ENCODE measurements at regions not wholly inside any gene's neighbourhood (a gene's known extent, or its start where the extent isn't known, plus 50 kb on each side); places are given as distances from the start of the nearest gene placed in this dataset.

DNA sequence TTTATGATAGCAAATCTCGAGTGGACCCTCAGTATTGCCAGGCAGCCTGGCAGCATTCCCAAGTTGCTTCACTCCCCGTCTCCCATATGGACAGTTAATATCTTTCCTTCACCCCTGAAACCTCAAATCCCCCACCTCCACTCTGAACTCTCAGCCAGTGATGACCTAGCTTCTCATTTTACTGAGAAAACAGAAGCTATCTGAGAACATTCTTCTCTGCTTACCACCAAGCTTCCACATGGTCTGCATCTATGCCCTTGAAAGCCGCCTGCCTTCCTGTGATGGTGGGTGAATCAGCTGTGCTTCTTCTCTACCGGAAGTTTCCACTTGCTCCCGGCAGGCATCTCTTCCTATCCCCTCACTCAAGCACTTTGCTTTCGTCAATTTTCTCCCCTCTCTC is 529.2 kb downstream of the EPHA4 start:
- DNase-seq = no peak

GRCh38 chr2:221044781-221045180 is 527.3 kb downstream of the EPHA4 start:
- no peak for DNase-seq

- DNase-seq = no peak
Measured at GRCh38 chr2:221050020-221050795, 521.9 kb downstream of the EPHA4 start.

DNA sequence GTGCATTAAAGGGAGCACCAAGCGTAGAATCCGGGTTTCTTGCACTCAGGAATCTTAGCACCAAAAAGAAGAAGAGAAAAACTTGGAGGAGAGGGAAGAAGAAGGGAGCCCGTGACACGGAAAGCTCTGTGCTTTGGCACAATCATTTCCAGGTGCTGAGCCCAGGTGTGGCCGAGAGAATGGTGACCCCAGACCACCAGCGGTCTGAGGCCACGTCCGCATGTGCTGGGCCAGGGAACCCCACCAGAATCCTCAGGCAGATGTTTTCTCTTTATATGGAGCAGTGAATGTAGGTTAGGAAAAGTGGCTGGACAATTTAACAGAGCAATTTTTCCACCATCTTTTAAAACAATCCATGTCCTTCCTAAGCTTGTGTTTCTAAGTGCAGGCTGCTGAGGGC is 520.9 kb downstream of the EPHA4 start:
- no peak for DNase-seq

DNA sequence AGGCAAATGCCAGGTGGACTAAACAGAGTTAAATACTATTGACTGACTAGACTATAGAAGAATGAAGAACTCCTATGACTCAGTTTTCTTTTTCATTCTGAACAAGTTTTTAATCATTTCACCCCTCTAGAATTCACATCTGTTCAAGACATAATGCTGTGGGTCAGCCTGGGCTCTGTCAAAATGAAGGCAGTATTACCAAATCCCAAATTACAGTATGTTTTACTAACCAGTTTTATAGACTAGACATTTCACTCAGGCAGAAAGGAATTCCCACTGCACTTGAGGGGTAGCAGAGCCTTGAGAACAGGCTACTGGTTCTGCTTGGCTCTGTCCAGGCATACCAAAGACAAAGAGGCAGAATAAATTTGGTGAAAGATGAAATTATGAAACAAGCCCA is 511.7 kb downstream of the EPHA4 start:
- DNase-seq = no peak

- DNase-seq = no peak
Measured at GRCh38 chr2:221063568-221063967, 508.5 kb downstream of the EPHA4 start.

- DNase-seq = no peak
Measured at GRCh38 chr2:221064058-221064854, 507.8 kb downstream of the EPHA4 start.

- no peak for DNase-seq
Measured at GRCh38 chr2:221064880-221065279, 507.2 kb downstream of the EPHA4 start.

GRCh38 chr2:221068123-221068522 is 504.0 kb downstream of the EPHA4 start:
- no peak for DNase-seq

DNA sequence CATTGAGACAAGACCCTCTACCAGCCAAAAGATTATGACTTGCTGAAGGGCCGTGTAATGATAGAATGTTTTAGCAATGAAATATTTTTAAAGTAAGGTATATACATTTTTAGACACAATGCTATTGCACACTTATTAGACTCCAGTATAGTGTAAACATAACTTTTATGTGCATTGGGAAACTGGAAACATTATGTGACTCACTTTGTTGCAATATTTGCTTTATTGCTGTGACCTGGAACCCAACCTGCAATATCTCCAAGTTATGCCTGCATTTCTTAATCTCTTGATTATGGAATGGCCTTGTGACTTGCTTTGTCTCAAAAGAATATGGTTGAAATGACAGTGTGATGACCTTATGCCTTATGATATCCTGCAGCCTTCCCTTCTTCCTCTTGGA is 502.0 kb downstream of the EPHA4 start:
- DNase-seq = no peak

- DNase-seq = no peak
Measured at GRCh38 chr2:221073326-221074049, 498.6 kb downstream of the EPHA4 start.

GRCh38 chr2:221074238-221074637 is 497.9 kb downstream of the EPHA4 start:
- no peak for DNase-seq

- no peak for DNase-seq
Measured at GRCh38 chr2:221075203-221075602, 496.9 kb downstream of the EPHA4 start.

DNA sequence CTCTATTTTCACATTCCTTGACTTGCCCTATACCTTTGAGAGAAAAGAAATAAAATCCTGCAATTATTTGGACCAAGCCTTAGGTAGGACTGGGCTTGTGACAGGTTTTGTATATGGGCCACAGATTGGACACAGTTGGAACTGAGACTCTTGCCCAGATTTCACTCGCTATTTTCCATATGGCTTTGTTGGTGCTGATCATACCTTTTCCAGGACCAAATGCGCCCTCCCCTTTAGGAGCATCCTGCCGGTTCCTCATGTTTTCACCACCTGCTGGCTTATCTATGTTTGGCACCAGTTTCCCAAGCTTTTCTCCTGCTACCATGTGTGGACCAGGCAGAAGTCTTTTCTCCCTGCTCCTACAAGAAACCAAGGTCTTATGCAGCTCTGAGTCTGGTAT is 494.9 kb downstream of the EPHA4 start:
- DNase-seq = no peak

DNA sequence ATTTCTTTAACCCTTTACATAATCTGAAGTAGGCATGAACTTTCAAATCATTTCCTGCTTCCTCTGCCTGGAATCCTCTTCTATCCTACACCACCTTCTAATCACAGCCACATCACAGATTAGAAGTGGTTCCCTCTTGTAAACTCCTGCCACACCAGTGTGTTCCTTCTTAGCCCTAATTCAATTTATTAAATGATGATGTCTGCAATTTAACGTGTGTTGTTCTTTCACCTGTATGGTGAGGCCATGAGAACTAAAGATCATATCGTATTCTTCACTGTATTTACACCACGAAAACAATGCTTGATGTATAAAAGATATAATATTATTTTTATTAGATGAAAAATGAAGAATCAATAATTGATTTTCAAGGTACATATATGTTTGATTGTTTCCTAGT is 494.3 kb downstream of the EPHA4 start:
- no peak for DNase-seq

DNA sequence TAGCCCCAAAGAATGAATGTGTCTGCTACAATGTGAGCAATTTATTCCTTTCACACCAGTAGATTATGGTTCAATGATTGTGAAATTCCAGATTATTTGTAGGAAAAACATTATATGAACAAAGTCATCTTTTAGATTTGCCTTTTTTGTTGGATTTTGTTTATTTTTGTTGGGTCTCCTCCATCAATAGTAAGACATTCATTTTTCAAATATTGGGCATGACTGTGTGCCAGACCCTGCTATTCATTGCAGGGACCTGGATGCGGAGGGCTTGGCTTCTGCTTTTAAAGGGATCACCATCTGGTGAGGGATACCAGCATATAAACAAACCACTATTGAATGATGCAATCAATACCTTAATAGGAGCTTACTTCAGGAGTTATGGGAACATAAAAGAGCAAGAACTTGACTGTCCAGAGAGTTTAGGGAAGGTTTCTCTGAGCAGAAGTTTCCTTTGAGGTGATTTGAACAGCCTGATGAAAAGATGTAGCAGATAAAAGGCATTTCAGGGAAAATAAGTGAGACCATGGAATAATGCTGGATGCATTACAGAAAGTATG is 486.7 kb downstream of the EPHA4 start:
- no peak for DNase-seq

DNA sequence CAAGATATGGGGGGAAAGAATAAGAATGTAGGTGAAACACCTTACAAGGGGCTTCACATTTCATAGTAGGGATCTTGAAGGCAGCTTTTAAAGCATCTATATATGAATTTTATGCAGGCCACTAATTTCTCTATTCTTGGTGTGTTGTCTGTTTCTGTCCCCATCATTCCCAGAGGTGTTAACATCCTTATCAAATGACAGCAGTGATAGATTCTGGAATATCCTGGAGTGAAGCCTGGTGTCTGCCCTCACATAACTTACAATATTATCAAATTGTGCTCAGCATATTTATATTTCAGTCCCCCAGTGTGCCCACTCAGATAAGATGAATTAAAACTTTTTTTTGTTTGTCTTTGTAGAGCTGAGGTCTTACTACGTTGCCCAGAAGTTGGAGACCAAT is 486.2 kb downstream of the EPHA4 start:
- DNase-seq = no peak

GRCh38 chr2:221087779-221088178 is 484.3 kb downstream of the EPHA4 start:
- no peak for DNase-seq

DNA sequence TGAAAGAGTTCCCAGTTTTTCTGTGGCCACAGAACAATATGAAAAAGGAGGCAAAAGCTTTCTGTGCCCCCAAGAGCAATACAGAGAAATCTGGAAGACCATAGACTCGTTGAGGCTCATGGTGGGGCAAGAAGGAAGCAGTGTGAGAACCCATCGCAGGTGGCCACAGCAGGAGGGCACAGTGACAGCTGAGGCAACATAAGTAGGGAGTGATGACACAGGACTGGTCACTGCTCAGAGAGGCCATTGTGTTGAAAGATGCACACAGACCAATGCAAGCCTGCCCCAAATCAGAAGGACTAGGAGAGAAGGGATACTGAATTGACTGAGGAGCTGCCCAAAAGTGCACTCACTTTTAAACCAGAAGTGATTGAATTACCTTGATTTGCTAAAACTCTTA is 483.6 kb downstream of the EPHA4 start:
- no peak for DNase-seq

- DNase-seq = no peak
Measured at GRCh38 chr2:221095356-221095755, 476.7 kb downstream of the EPHA4 start.

DNA sequence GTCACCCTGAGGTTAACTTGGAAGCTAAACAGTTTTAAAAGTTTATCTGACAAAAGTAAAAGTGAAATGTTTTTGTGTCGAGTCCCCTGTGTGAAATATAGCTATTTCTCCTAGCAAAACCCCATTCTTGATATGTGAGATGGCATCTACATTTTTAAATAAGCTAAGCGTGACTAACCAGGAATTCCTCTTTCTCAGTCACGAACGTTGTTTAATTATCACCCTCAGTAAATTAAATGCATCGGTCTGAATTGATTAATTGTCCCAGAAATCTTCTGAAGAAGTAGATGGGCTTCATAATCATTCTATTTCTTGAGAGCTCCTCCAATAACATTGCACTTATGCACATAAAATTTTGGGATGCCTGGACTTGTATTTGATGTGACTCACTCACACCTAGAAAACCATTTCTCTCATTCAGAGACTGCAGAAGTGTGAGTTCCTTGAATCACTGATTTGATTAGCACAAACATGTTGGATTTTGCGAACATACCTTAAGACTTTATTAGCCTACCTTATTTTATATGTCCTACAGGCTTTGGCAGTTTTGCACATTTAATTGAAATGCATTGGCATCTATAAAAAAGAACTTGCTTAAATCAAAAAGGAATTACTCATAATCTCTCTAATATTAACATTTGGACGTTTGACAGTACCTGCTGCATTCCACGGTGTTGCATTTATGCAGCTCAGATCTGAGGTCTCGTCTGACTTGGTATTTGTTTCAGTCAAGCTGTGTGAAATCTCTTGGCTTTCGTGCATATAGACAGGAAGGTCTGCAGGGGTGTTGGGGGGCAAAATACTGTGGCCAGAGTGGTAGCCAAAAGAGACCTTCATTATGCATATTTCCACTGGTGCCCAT is 475.2 kb downstream of the EPHA4 start:
- DNase-seq = no peak

GRCh38 chr2:221097568-221097915 is 474.6 kb downstream of the EPHA4 start:
- no peak for DNase-seq

- DNase-seq = no peak
Measured at GRCh38 chr2:221097949-221098348, 474.2 kb downstream of the EPHA4 start.
